Stomach (tissue), 8 donors: ENCODE measurements at regions not wholly inside any gene's neighbourhood (a gene's known extent, or its start where the extent isn't known, plus 50 kb on each side); places are given as distances from the start of the nearest gene placed in this dataset.

Source experiments
- DNase-seq, 2 donors: peaks; one replicate each; pipeline versions ENCODE4 v3.0.0 to v3.0.0-alpha.2; 2013 to 2019
- H3K27ac ChIP-seq, 5 donors: fragments of 200-600 bp in 4 of 5; sonication (generic) in 4 of 5; one replicate each; pipeline ENCODE4 v1.5.1; 2013 to 2019; ENCODE audit warnings: mild to moderate bottlenecking in 1 of 5, moderate library complexity in 1 of 5
- H3K27me3 ChIP-seq, 3 donors: fragments of 200-600 bp; sonication (generic); one replicate each; pipeline ENCODE4 v1.5.1; 2017 to 2019; ENCODE audit warnings: mixed run types in 1 of 3
- H3K36me3 ChIP-seq, 4 donors: fragments of 200-600 bp; sonication (generic); 1 replicate in 3 of 4; 2 replicates in 1 of 4; pipeline ENCODE4 v1.5.1; 2016 to 2019
- H3K4me1 ChIP-seq, 4 donors: fragments of 200-600 bp; sonication (generic); one replicate each; pipeline ENCODE4 v1.5.1; 2016 to 2019
- H3K4me3 ChIP-seq, 4 donors: fragments of 200-600 bp; sonication (generic) in 3 of 4; one replicate each; pipeline ENCODE4 v1.5.1; 2016 to 2019; ENCODE audit warnings: mild to moderate bottlenecking in 1 of 4
- H3K9me3 ChIP-seq, 4 donors: fragments of 200-600 bp; sonication (generic); one replicate each; pipeline ENCODE4 v1.5.1; 2016 to 2019
- CTCF ChIP-seq, 7 experiments: fragments of 450-650 bp in 4 of 7; fragments of 200-600 bp in 3 of 7; sonication (generic) in 3 of 7; IDR thresholded peaks; one replicate each; pipeline ENCODE4 v1.5.1; 2016 to 2019; ENCODE audit warnings: antibody characterized with exemption in 7 of 7, control low read depth in 2 of 7, mild to moderate bottlenecking in 1 of 7
- EP300 ChIP-seq: sonication (generic); formaldehyde crosslinking; IDR thresholded peaks from one replicate; pipeline ENCODE4 v1.6.1; 2017; ENCODE audit warnings: antibody characterized with exemption
- POLR2A ChIP-seq, 4 donors: fragments of 450-650 bp; IDR thresholded peaks; one replicate each; pipeline ENCODE4 v1.6.1; 2016; ENCODE audit warnings: antibody characterized with exemption in 4 of 4, control low read depth in 2 of 4, mild to moderate bottlenecking in 1 of 4, moderate library complexity in 1 of 4
- POLR2AphosphoS5 ChIP-seq, 3 donors: sonication (generic); formaldehyde crosslinking; IDR thresholded peaks; one replicate each; pipeline ENCODE4 v1.6.1; 2016; ENCODE audit warnings: antibody characterized with exemption in 3 of 3
- WGBS, 5 donors: extraction: QIAGEN DNeasy Blood & Tissue Kit in 3 of 5; methylation state at CpG; one replicate each; pipeline versions ENCODE4 v1.1.5 to v1.1.7; 2013 to 2018; 5-methylcytosine and 5-hydroxymethylcytosine counted together
- intact Hi-C: fragments of 100-400 bp; cut with DNase I; formaldehyde crosslinking; loops from one replicate; pipeline ENCODE4 v1.15.1; 2023; ENCODE audit warnings: low total_unique reads
- donor health status: healthy with polysubstance abuse.
- donor health status: Bipolar disorder and iron deficiency.
- donor health status: healthy.

- H3K9me3 ChIP-seq, result no peaks in the 10 kb centered on the region
- H3K27ac ChIP-seq, result no peak overlapping the region
- no peak overlapping the region for H3K4me3 ChIP-seq
- H3K4me1 ChIP-seq, result no peaks in the 10 kb centered on the region
- 70 to 88% (median 71%) methylated on average over 5 of the region's 5 CpGs for WGBS, 5 donors
- no peaks in the 10 kb centered on the region for H3K27me3 ChIP-seq
- intact Hi-C loops, result no loop called here
- TF ChIP-seq POLR2AphosphoS5 (IDR thresholded peaks at IDR 0.05) (no peak), POLR2A (IDR thresholded peaks at IDR 0.05) (no peak), CTCF (IDR thresholded peaks at IDR 0.05) (no peak), EP300 (no peak)
- DNase-seq, result no peak
- no peaks in the 10 kb centered on the region for H3K36me3 ChIP-seq
Measured at GRCh38 chr10:111481261-111481826, 404.5 kb downstream of the ADRA2A start.

GRCh38 chr10:111481866-111482265 lies 405.0 kb downstream of the ADRA2A start:
- no peaks in the 10 kb centered on the region for H3K4me1 ChIP-seq
- DNase-seq, result no peak
- intact Hi-C loops, result no loop called here
- no peak overlapping the region for H3K27ac ChIP-seq
- TF ChIP-seq POLR2AphosphoS5 (IDR thresholded peaks at IDR 0.05), result no peak
- TF ChIP-seq EP300, result no peak
- TF ChIP-seq CTCF (IDR thresholded peaks at IDR 0.05), result no peak
- TF ChIP-seq POLR2A (IDR thresholded peaks at IDR 0.05), result no peak
- no peak overlapping the region for H3K4me3 ChIP-seq
- H3K9me3 ChIP-seq, result no peaks in the 10 kb centered on the region
- 81 to 92% (median 88%) methylated on average over 2 of the region's 2 CpGs for WGBS, 5 donors
- H3K36me3 ChIP-seq, result no peaks in the 10 kb centered on the region
- no peaks in the 10 kb centered on the region for H3K27me3 ChIP-seq

DNA sequence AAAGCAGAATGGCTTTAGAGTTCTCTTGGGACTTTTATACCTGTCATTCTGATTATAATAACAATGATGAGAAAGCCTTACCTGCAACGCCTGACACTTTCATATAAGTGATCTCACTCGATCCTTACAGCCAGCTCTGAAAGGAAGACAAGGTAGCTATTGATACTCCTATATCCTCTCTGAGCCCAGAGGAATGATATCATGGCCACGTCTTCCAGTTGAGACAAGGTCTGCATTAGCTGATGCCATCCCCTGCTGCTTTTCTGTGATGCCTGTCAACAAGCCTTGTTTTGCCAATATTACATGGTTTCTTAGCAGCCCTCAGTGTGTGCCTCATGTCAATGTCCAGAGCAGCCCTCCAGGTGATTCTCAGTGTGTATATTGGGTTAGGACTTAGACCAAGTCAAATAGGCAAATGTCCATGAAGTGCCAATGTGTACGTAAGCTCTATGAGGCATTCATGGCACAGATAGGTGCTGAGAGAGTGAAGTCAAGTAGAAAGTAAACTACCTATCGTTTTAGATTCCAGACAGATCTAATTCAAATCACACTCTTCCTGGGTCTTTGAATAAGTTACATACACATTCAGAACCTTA lies 405.9 kb downstream of the ADRA2A start:
- H3K4me3 ChIP-seq, result no peak overlapping the region
- intact Hi-C loops, result no loop called here
- H3K27ac ChIP-seq, result no peak overlapping the region
- WGBS, 5 donors, result 68 to 77% (median 75%) methylated on average over 5 of the region's 5 CpGs
- no peaks in the 10 kb centered on the region for H3K36me3 ChIP-seq
- H3K4me1 ChIP-seq, result no peaks in the 10 kb centered on the region
- no peak for DNase-seq
- TF ChIP-seq CTCF (IDR thresholded peaks at IDR 0.05) (no peak), POLR2A (IDR thresholded peaks at IDR 0.05) (no peak), POLR2AphosphoS5 (IDR thresholded peaks at IDR 0.05) (no peak), EP300 (no peak)
- H3K27me3 ChIP-seq, result no peaks in the 10 kb centered on the region
- H3K9me3 ChIP-seq, result peaks cover 0 to 3% (median under 1%) of the 10 kb centered on the region in 4 donors

DNA sequence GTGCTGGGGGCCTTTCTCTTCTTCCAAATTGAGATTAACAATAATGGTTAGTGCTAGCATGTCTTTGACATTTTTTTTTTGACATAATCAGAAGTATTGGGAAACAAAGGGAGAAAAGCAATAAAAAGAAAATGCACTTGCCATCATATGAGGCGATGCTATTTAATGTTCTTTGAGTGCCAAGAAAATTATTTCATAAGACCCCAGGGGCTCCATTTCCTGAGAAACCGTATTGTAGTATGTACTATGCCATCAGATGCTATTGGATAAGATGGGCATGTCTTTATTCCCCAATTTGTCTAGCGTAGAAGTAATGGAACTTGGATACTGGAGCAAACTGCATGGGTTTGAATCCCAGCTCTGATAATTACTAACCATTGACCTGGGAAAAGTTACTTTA lies 408.9 kb downstream of the ADRA2A start:
- H3K27ac ChIP-seq, result no peak overlapping the region
- H3K4me3 ChIP-seq, result no peak overlapping the region
- H3K27me3 ChIP-seq, result no peaks in the 10 kb centered on the region
- no peaks in the 10 kb centered on the region for H3K4me1 ChIP-seq
- no peak for TF ChIP-seq POLR2A (IDR thresholded peaks at IDR 0.05)
- TF ChIP-seq POLR2AphosphoS5 (IDR thresholded peaks at IDR 0.05), result no peak
- TF ChIP-seq EP300, result no peak
- TF ChIP-seq CTCF (IDR thresholded peaks at IDR 0.05), result no peak
- peaks cover 12 to 32% (median 24%) of the 10 kb centered on the region in 4 donors for H3K9me3 ChIP-seq
- no peaks in the 10 kb centered on the region for H3K36me3 ChIP-seq
- DNase-seq, result no peak
- intact Hi-C loops, result no loop called here
- 68 to 78% (median 74%) methylated on average over 3 of the region's 3 CpGs for WGBS, 5 donors
